ENCODE measurements at regions not wholly inside any gene's neighbourhood (a gene's known extent, or its start where the extent isn't known, plus 50 kb on each side); places are given as distances from the start of the nearest gene placed in this dataset.
"Not testable (repeated sequence)": the region's sequence is repeated elsewhere in the genome, so short reads cannot be mapped to it uniquely, and the experiment has no call there.

DNA sequence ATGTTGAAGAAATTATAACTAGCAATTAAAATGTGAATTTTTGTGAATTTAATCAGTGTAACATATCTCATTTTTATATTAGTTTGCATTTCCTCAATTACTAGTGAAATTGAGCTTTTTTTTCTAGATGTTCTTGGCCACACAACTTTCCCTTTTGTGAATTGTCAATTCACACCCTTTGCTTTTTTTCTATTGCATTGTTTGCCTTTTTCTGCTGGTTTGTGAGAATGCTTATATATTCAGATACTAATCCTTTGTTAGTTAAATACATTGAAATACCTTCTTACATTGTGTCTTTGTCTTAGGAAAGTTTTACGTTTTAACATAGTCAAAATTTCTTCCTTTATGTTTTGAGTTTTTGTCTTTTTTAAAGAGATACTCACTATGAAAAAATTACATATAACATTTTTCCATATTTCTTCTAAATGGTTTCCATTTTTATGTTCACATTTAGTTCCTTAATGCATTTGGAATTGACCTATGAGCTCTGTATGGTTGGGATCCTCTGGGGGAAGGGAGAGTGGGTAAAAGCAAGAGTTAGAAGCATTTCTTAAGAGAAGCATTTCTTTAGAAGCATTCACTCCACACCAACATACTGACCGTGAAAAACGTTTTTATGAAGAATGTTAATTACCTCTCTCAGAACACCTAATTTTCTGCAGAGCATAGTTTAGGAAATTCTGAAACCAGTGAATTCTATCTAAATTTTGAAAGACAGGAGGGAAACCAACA lies 126.0 kb downstream of the CAPZA3 start:
- Histone ChIP-seq H3K4me3 (ENCODE audit: low read depth in 1 of 2, low read length in 2 of 2) (no peak overlapping the region), H3K4me1 (ENCODE audit: control insufficient read depth in 1 of 2, insufficient read depth in 2 of 2, low read length in 2 of 2) (peaks cover 5 to 15% of the 10 kb centered on the region in 2 donors), H3K27me3 (ENCODE audit: control insufficient read depth in 1 of 2, insufficient read depth in 2 of 2, low read length in 2 of 2) (no peaks in the 10 kb centered on the region), H3K36me3 (ENCODE audit: control insufficient read depth in 1 of 2, insufficient read depth in 2 of 2, low read length in 2 of 2) (no peaks in the 10 kb centered on the region), H3K9ac (ENCODE audit: low read depth in 1 of 2, low read length in 2 of 2) (no peak overlapping the region), H3K27ac (ENCODE audit: low read depth, low read length) (no peak overlapping the region), H3K9me3 (ENCODE audit: control insufficient read depth in 1 of 2, low read length in 2 of 2) (no peaks in the 10 kb centered on the region)

- peaks cover 9 to 17% of the 10 kb centered on the region in 2 donors for H3K4me1 ChIP-seq (ENCODE audit: control insufficient read depth in 1 of 2, insufficient read depth in 2 of 2, low read length in 2 of 2)
- no peaks in the 10 kb centered on the region for H3K27me3 ChIP-seq (ENCODE audit: control insufficient read depth in 1 of 2, insufficient read depth in 2 of 2, low read length in 2 of 2)
- no peak overlapping the region for H3K9ac ChIP-seq (ENCODE audit: low read depth in 1 of 2, low read length in 2 of 2)
- no peak overlapping the region for H3K27ac ChIP-seq (ENCODE audit: low read depth, low read length)
- no peaks in the 10 kb centered on the region for H3K9me3 ChIP-seq (ENCODE audit: control insufficient read depth in 1 of 2, low read length in 2 of 2)
- no peaks in the 10 kb centered on the region for H3K36me3 ChIP-seq (ENCODE audit: control insufficient read depth in 1 of 2, insufficient read depth in 2 of 2, low read length in 2 of 2)
- no peak overlapping the region for H3K4me3 ChIP-seq (ENCODE audit: low read depth in 1 of 2, low read length in 2 of 2)
These were observed 127.1 kb downstream of the CAPZA3 start for GRCh38 chr12:18864900-18865561.

GRCh38 chr12:18868717-18869116 lies 130.8 kb downstream of the CAPZA3 start:
- H3K36me3 ChIP-seq (ENCODE audit: control insufficient read depth in 1 of 2, insufficient read depth in 2 of 2, low read length in 2 of 2) = no peaks in the 10 kb centered on the region
- H3K27ac ChIP-seq (ENCODE audit: low read depth, low read length) = no peak overlapping the region
- H3K4me3 ChIP-seq (ENCODE audit: low read depth in 1 of 2, low read length in 2 of 2) = no peak overlapping the region
- H3K4me1 ChIP-seq (ENCODE audit: control insufficient read depth in 1 of 2, insufficient read depth in 2 of 2, low read length in 2 of 2) = peaks cover 9 to 17% of the 10 kb centered on the region in 2 donors
- no peak overlapping the region for H3K9ac ChIP-seq (ENCODE audit: low read depth in 1 of 2, low read length in 2 of 2)
- no peaks in the 10 kb centered on the region for H3K9me3 ChIP-seq (ENCODE audit: control insufficient read depth in 1 of 2, low read length in 2 of 2)
- H3K27me3 ChIP-seq (ENCODE audit: control insufficient read depth in 1 of 2, insufficient read depth in 2 of 2, low read length in 2 of 2) = no peaks in the 10 kb centered on the region

DNA sequence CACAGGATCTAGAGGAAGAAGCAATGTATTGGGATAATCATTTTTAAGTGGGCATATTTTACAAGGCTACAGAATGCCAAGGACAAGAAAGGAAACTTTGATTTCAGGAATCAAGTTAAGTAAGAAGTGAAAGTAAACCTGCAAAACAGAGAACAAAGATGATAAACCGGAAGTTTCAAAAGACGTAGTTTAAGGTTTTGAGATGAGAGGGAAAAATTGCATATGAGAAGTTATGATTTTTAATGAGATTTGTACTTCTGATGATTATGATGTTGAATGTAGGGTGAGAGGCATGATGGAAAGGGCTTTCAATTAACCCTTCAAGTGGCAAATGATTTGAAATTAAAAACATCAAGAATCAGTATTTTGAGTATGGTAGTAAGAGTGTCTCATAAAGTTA lies 134.9 kb downstream of the CAPZA3 start:
- H3K27ac ChIP-seq (ENCODE audit: low read depth, low read length) = no peak overlapping the region
- peaks cover 9 to 13% of the 10 kb centered on the region in 2 donors for H3K4me1 ChIP-seq (ENCODE audit: control insufficient read depth in 1 of 2, insufficient read depth in 2 of 2, low read length in 2 of 2)
- H3K27me3 ChIP-seq (ENCODE audit: control insufficient read depth in 1 of 2, insufficient read depth in 2 of 2, low read length in 2 of 2) = no peaks in the 10 kb centered on the region
- no peaks in the 10 kb centered on the region for H3K9me3 ChIP-seq (ENCODE audit: control insufficient read depth in 1 of 2, low read length in 2 of 2)
- no peak overlapping the region for H3K4me3 ChIP-seq (ENCODE audit: low read depth in 1 of 2, low read length in 2 of 2)
- no peak overlapping the region for H3K9ac ChIP-seq (ENCODE audit: low read depth in 1 of 2, low read length in 2 of 2)
- no peaks in the 10 kb centered on the region for H3K36me3 ChIP-seq (ENCODE audit: control insufficient read depth in 1 of 2, insufficient read depth in 2 of 2, low read length in 2 of 2)

- Histone ChIP-seq H3K9me3 (ENCODE audit: control insufficient read depth in 1 of 2, low read length in 2 of 2) (no peaks in the 10 kb centered on the region), H3K4me1 (ENCODE audit: control insufficient read depth in 1 of 2, insufficient read depth in 2 of 2, low read length in 2 of 2) (no peaks in the 10 kb centered on the region), H3K27me3 (ENCODE audit: control insufficient read depth in 1 of 2, insufficient read depth in 2 of 2, low read length in 2 of 2) (no peaks in the 10 kb centered on the region), H3K27ac (ENCODE audit: low read depth, low read length) (no peak overlapping the region), H3K4me3 (ENCODE audit: low read depth in 1 of 2, low read length in 2 of 2) (no peak overlapping the region), H3K36me3 (ENCODE audit: control insufficient read depth in 1 of 2, insufficient read depth in 2 of 2, low read length in 2 of 2) (no peaks in the 10 kb centered on the region), H3K9ac (ENCODE audit: low read depth in 1 of 2, low read length in 2 of 2) (no peak overlapping the region)
These were observed 140.8 kb downstream of the CAPZA3 start for GRCh38 chr12:18878676-18879180.

GRCh38 chr12:18882690-18883089 lies 144.8 kb downstream of the CAPZA3 start:
- no peaks in the 10 kb centered on the region for H3K27me3 ChIP-seq (ENCODE audit: control insufficient read depth in 1 of 2, insufficient read depth in 2 of 2, low read length in 2 of 2)
- H3K9me3 ChIP-seq (ENCODE audit: control insufficient read depth in 1 of 2, low read length in 2 of 2) = no peaks in the 10 kb centered on the region
- no peak overlapping the region for H3K9ac ChIP-seq (ENCODE audit: low read depth in 1 of 2, low read length in 2 of 2)
- no peak overlapping the region for H3K4me3 ChIP-seq (ENCODE audit: low read depth in 1 of 2, low read length in 2 of 2)
- H3K27ac ChIP-seq (ENCODE audit: low read depth, low read length) = no peak overlapping the region
- H3K4me1 ChIP-seq (ENCODE audit: control insufficient read depth in 1 of 2, insufficient read depth in 2 of 2, low read length in 2 of 2) = no peaks in the 10 kb centered on the region
- H3K36me3 ChIP-seq (ENCODE audit: control insufficient read depth in 1 of 2, insufficient read depth in 2 of 2, low read length in 2 of 2) = no peaks in the 10 kb centered on the region

DNA sequence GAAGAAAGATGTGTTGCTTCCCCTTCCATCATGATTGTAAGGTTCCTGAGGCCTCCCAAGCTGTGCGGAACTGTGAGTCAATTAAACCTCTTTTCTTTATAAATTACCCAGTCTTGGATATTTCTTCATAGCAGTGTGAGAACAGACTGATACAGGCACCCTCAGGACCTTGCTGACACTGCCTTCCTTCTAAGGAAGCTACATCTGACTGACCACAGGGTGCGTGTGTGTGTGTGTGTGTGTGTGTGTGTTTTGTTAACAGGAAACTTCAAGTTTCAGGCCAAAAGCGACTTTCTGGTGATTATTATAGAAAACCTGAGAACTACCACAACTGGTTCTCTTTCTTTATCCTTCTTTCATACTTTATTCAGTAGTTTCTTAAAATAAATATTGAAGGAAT lies 149.0 kb downstream of the CAPZA3 start:
- Histone ChIP-seq H3K4me1 (ENCODE audit: control insufficient read depth in 1 of 2, insufficient read depth in 2 of 2, low read length in 2 of 2) (no peaks in the 10 kb centered on the region), H3K9me3 (ENCODE audit: control insufficient read depth in 1 of 2, low read length in 2 of 2) (no peaks in the 10 kb centered on the region), H3K9ac (ENCODE audit: low read depth in 1 of 2, low read length in 2 of 2) (no peak overlapping the region), H3K36me3 (ENCODE audit: control insufficient read depth in 1 of 2, insufficient read depth in 2 of 2, low read length in 2 of 2) (no peaks in the 10 kb centered on the region), H3K27ac (ENCODE audit: low read depth, low read length) (no peak overlapping the region), H3K4me3 (ENCODE audit: low read depth in 1 of 2, low read length in 2 of 2) (no peak overlapping the region), H3K27me3 (ENCODE audit: control insufficient read depth in 1 of 2, insufficient read depth in 2 of 2, low read length in 2 of 2) (no peaks in the 10 kb centered on the region)

DNA sequence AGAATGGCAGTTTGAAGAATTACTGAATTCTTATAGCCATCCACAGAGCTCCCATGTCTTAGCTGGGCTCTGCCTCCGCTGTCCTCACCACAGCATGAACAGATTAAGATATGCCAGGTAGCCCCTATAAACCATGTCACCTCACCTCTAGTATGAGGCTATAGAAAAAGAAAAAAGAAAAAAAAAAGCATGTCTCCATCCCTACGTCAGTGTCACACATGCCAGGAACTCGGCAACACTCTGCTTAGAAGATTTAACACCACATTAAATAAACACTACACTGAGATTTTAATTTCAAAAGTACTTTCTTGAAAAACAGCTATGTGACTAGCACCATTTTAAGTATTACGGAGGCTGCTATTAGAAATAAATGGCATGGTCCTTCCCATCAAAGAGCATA lies 149.4 kb downstream of the CAPZA3 start:
- Histone ChIP-seq H3K27me3 (ENCODE audit: control insufficient read depth in 1 of 2, insufficient read depth in 2 of 2, low read length in 2 of 2) (no peaks in the 10 kb centered on the region), H3K4me3 (ENCODE audit: low read depth in 1 of 2, low read length in 2 of 2) (no peak overlapping the region), H3K9me3 (ENCODE audit: control insufficient read depth in 1 of 2, low read length in 2 of 2) (no peaks in the 10 kb centered on the region), H3K36me3 (ENCODE audit: control insufficient read depth in 1 of 2, insufficient read depth in 2 of 2, low read length in 2 of 2) (no peaks in the 10 kb centered on the region), H3K4me1 (ENCODE audit: control insufficient read depth in 1 of 2, insufficient read depth in 2 of 2, low read length in 2 of 2) (no peaks in the 10 kb centered on the region), H3K9ac (ENCODE audit: low read depth in 1 of 2, low read length in 2 of 2) (no peak overlapping the region), H3K27ac (ENCODE audit: low read depth, low read length) (no peak overlapping the region)

DNA sequence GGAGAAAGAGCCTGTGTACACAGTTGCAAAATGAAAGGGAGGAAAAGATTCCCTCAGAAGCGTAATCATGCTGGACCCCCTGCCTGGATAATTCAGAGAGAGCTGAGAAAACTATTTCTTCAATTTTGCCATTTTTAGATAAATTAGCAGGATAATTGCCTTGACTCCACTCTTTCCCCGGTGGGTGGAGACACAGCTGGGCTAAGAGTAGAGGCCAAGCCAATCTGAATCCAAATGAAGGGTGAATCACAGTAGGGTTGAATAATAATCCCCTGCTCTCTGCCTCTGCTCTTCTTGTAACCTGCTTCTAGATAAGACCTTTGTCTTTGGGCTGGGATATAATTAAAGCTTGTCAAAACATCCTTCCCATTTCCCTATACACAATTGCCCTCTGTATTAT lies 150.1 kb downstream of the CAPZA3 start:
- Histone ChIP-seq H3K4me1 (ENCODE audit: control insufficient read depth in 1 of 2, insufficient read depth in 2 of 2, low read length in 2 of 2) (no peaks in the 10 kb centered on the region), H3K9ac (ENCODE audit: low read depth in 1 of 2, low read length in 2 of 2) (no peak overlapping the region), H3K36me3 (ENCODE audit: control insufficient read depth in 1 of 2, insufficient read depth in 2 of 2, low read length in 2 of 2) (no peaks in the 10 kb centered on the region), H3K4me3 (ENCODE audit: low read depth in 1 of 2, low read length in 2 of 2) (no peak overlapping the region), H3K9me3 (ENCODE audit: control insufficient read depth in 1 of 2, low read length in 2 of 2) (no peaks in the 10 kb centered on the region), H3K27ac (ENCODE audit: low read depth, low read length) (no peak overlapping the region), H3K27me3 (ENCODE audit: control insufficient read depth in 1 of 2, insufficient read depth in 2 of 2, low read length in 2 of 2) (no peaks in the 10 kb centered on the region)

DNA sequence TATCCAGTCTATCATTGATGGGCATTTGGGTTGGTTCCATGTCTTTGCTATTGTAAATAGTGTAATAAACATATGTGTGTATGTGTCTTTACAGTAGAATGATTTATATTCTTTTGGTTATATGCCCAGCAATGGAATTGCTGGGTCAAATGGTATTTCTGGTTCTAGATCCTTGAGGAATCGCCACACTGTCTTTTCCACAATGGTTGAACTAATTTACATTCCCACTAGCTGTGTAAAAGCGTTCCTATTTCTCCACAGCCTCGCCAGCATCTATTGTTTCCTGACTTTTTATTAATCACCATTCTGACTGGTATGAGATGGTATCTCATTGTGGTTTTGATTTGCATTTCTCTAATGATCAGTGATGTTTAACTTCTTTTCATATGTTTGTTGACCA lies 152.7 kb downstream of the CAPZA3 start:
- not testable (repeated sequence) for H3K4me1 ChIP-seq (ENCODE audit: control insufficient read depth in 1 of 2, insufficient read depth in 2 of 2, low read length in 2 of 2); H3K36me3 ChIP-seq (ENCODE audit: control insufficient read depth in 1 of 2, insufficient read depth in 2 of 2, low read length in 2 of 2); H3K27ac ChIP-seq (ENCODE audit: low read depth, low read length); H3K9me3 ChIP-seq (ENCODE audit: control insufficient read depth in 1 of 2, low read length in 2 of 2); H3K4me3 ChIP-seq (ENCODE audit: low read depth in 1 of 2, low read length in 2 of 2); H3K9ac ChIP-seq (ENCODE audit: low read depth in 1 of 2, low read length in 2 of 2); H3K27me3 ChIP-seq (ENCODE audit: control insufficient read depth in 1 of 2, insufficient read depth in 2 of 2, low read length in 2 of 2)

Data from duodenal mucosa (tissue), 2 donors.